Epithelial cell of proximal tubule (primary cell): ENCODE measurements at regions not wholly inside any gene's neighbourhood (a gene's known extent, or its start where the extent isn't known, plus 50 kb on each side); places are given as distances from the start of the nearest gene placed in this dataset.
A peak's percentile ranks its signal among the peaks of the same experiment; 100 is the strongest.

Experiments
- DNase-seq: peaks from one replicate; pipeline ENCODE4 v3.0.0-alpha.2; 2011; ENCODE audit warnings: low read depth
- H3K4me3 ChIP-seq: 2 replicates; pipeline ENCODE4 v1.5.1; 2011; ENCODE audit warnings: low read depth, mild to moderate bottlenecking, low read length
- CTCF ChIP-seq: conservative IDR thresholded peaks from 2 replicates; pipeline ENCODE4 v1.5.1; 2012; ENCODE audit warnings: low read depth, mild to moderate bottlenecking, low read length

- no peak for TF ChIP-seq CTCF
- no peak overlapping the region for H3K4me3 ChIP-seq
- no peak for DNase-seq
Measured at GRCh38 chr13:53143757-53144339, 115.2 kb downstream of the OLFM4 start.

- H3K4me3 ChIP-seq: no peak overlapping the region
- no peak for TF ChIP-seq CTCF
- no peak for DNase-seq
Measured at GRCh38 chr13:53144826-53145225, 116.2 kb downstream of the OLFM4 start.

GRCh38 chr13:53150568-53150967 lies 122.0 kb downstream of the OLFM4 start:
- no peak for DNase-seq
- TF ChIP-seq CTCF: no peak
- H3K4me3 ChIP-seq: no peak overlapping the region

GRCh38 chr13:53151336-53152056 lies 122.9 kb downstream of the OLFM4 start:
- DNase-seq: no peak
- H3K4me3 ChIP-seq: no peak overlapping the region
- peak; percentile 68 for TF ChIP-seq CTCF

- DNase-seq: no peak
- H3K4me3 ChIP-seq: no peak overlapping the region
- no peak for TF ChIP-seq CTCF
Measured at GRCh38 chr13:53152057-53152421, 123.4 kb downstream of the OLFM4 start.

GRCh38 chr13:53158201-53158600 lies 129.6 kb downstream of the OLFM4 start:
- DNase-seq: no peak
- no peak overlapping the region for H3K4me3 ChIP-seq
- TF ChIP-seq CTCF: no peak

- no peak for TF ChIP-seq CTCF
- no peak overlapping the region for H3K4me3 ChIP-seq
- no peak for DNase-seq
Measured at GRCh38 chr13:53159431-53159830, 130.8 kb downstream of the OLFM4 start.
